GM12878 (cell line): ENCODE measurements at regions not wholly inside any gene's neighbourhood (a gene's known extent, or its start where the extent isn't known, plus 50 kb on each side); places are given as distances from the start of the nearest gene placed in this dataset.

ENCODE experiments used
- HDAC2 ChIP-seq: fragments of 200-600 bp; sonication (generic); IDR thresholded peaks from 2 replicates; pipeline ENCODE4 v1.6.1; 2017
- IKZF2 ChIP-seq, 2 experiments: fragments of 450-650 bp; IDR thresholded peaks; 2 replicates each; pipeline ENCODE4 v1.6.1; 2017; ENCODE audit warnings: mild to moderate bottlenecking in 2 of 2, moderate library complexity in 2 of 2
- IRF3 ChIP-seq: fragments of 450-650 bp; IDR thresholded peaks from 2 replicates; pipeline ENCODE4 v1.6.1; 2014; ENCODE audit warnings: mild to moderate bottlenecking
- MYB ChIP-seq: fragments of 150-350 bp; IDR thresholded peaks from 2 replicates; pipeline ENCODE4 v1.6.1; 2014; ENCODE audit warnings: mild to moderate bottlenecking, low read depth, low read length, borderline replicate concordance
- MYC ChIP-seq: IDR thresholded peaks from 2 replicates; pipeline ENCODE4 v1.6.1; 2011; ENCODE audit warnings: mild to moderate bottlenecking, low read length, moderate library complexity, inconsistent platforms; ENCODE audit not compliant: insufficient read depth, insufficient replicate concordance, insufficient read length, severe bottlenecking
- POLR2A ChIP-seq: IDR thresholded peaks from 2 replicates; pipeline ENCODE4 v1.6.1; 2011; ENCODE audit warnings: low read depth, mild to moderate bottlenecking, low read length
- REST ChIP-seq: IDR thresholded peaks from 2 replicates; pipeline ENCODE4 v1.6.1; 2012; ENCODE audit warnings: mild to moderate bottlenecking, low read depth, low read length
- RFX5 ChIP-seq: IDR thresholded peaks from 2 replicates; pipeline ENCODE4 v1.6.1; 2011; ENCODE audit warnings: low read depth, low read length, improper control_type of control experiment
- SMARCA5 ChIP-seq: fragments of 450-650 bp; IDR thresholded peaks from 2 replicates; pipeline ENCODE4 v1.6.1; 2017; ENCODE audit warnings: mild to moderate bottlenecking
- SUPT20H ChIP-seq: IDR thresholded peaks from 2 replicates; pipeline ENCODE4 v1.6.1; 2011; ENCODE audit warnings: low read depth, mild to moderate bottlenecking, low read length, moderate library complexity, borderline replicate concordance; ENCODE audit not compliant: control insufficient read depth
- ZBTB11 ChIP-seq: fragments of 450-650 bp; formaldehyde crosslinking; IDR thresholded peaks from 2 replicates; pipeline ENCODE4 v1.5.0; 2022; ENCODE audit warnings: mild to moderate bottlenecking, missing genetic modification characterization
- ZNF274 ChIP-seq: IDR thresholded peaks from one replicate; pipeline ENCODE4 v1.8.0; 2011; ENCODE audit not compliant: insufficient read length, insufficient read depth

GRCh38 chr2:173452416-173452815 lies 97.7 kb downstream of the CDCA7 start (continued):
- no peak for TF ChIP-seq REST
- TF ChIP-seq IKZF2 (IDR thresholded peaks at IDR 0.05): no peak
- no peak for TF ChIP-seq SUPT20H
- no peak for TF ChIP-seq POLR2A
- TF ChIP-seq IRF3: no peak
- TF ChIP-seq ZBTB11 (CRISPR knock-in tag): no peak
- TF ChIP-seq RFX5: no peak
- no peak for TF ChIP-seq SMARCA5
- TF ChIP-seq HDAC2: no peak
- TF ChIP-seq MYB: no peak
- no peak for TF ChIP-seq ZNF274
- TF ChIP-seq MYC: no peak
